ENCODE measurements at regions not wholly inside any gene's neighbourhood (a gene's known extent, or its start where the extent isn't known, plus 50 kb on each side); places are given as distances from the start of the nearest gene placed in this dataset.
"Not testable (repeated sequence)": the region's sequence is repeated elsewhere in the genome, so short reads cannot be mapped to it uniquely, and the experiment has no call there.

GRCh38 chr6:8174571-8174970, 72.2 kb upstream of the EEF1E1 start:
- DNase-seq = no peak

- no peak for DNase-seq
Observed at GRCh38 chr6:8172530-8172929, 70.2 kb upstream of the EEF1E1 start.

- no peak for DNase-seq
Observed at GRCh38 chr6:8170754-8171153, 68.4 kb upstream of the EEF1E1 start.

GRCh38 chr6:8170245-8170644, 67.9 kb upstream of the EEF1E1 start:
- no peak for DNase-seq

GRCh38 chr6:8166156-8166555, 63.8 kb upstream of the EEF1E1 start:
- DNase-seq = no peak

GRCh38 chr6:8165008-8165407, 62.7 kb upstream of the EEF1E1 start:
- not testable (repeated sequence) for DNase-seq

GRCh38 chr6:8164281-8164680, 61.9 kb upstream of the EEF1E1 start:
- DNase-seq = not testable (repeated sequence)

GRCh38 chr6:8159966-8160365, 57.6 kb upstream of the EEF1E1 start:
- no peak for DNase-seq

GRCh38 chr6:8157839-8158238, 55.5 kb upstream of the EEF1E1 start:
- DNase-seq = no peak

- DNase-seq = no peak
Observed at GRCh38 chr6:8155259-8156012, 53.1 kb upstream of the EEF1E1 start.

All from activated naive CD4-positive, alpha-beta T cell (primary cell).